ENCODE measurements at regions not wholly inside any gene's neighbourhood (a gene's known extent, or its start where the extent isn't known, plus 50 kb on each side); places are given as distances from the start of the nearest gene placed in this dataset.

DNA sequence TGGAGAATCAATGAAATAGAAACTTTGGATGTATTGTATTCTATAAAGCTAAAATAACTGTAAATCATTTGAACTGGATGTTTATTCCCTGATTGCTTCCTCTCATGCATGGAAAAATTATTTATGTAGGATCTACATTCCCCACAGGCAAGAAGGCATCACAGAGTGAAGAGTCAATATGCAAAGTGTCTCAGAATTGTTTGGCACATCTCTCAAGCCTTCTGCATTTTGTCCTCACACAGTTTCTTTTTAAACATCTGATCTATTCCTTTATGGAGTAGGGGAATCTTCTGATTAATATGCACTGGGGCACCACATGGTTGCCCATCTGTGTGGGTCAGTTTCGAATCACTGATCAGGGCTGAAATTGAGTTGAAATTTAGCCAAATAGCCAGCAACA is 465.4 kb downstream of the ZNF804A start:
- TF ChIP-seq POLR2A (IDR thresholded peaks at IDR 0.05) (no peak), POLR2AphosphoS5 (IDR thresholded peaks at IDR 0.05) (no peak)
